Breast epithelium (tissue), 4 donors: ENCODE measurements at regions not wholly inside any gene's neighbourhood (a gene's known extent, or its start where the extent isn't known, plus 50 kb on each side); places are given as distances from the start of the nearest gene placed in this dataset.

Experiments
- DNase-seq, 2 donors: peaks; one replicate each; pipeline ENCODE4 v3.0.0-alpha.2; 2019; ENCODE audit warnings: low spot score in 2 of 2
- H3K27ac ChIP-seq, 2 donors: fragments of 200-600 bp; sonication (generic) in 1 of 2; one replicate each; pipeline ENCODE4 v1.5.1; 2016 to 2019; ENCODE audit warnings: mild to moderate bottlenecking in 1 of 2
- H3K27me3 ChIP-seq, 2 donors: fragments of 200-600 bp; sonication (generic) in 1 of 2; one replicate each; pipeline versions ENCODE4 v1.5.1 to v1.6.0; 2017 to 2019; ENCODE audit warnings: control low read depth in 1 of 2, mild to moderate bottlenecking in 1 of 2
- H3K36me3 ChIP-seq: fragments of 200-600 bp; one replicate; pipeline ENCODE4 v1.5.1; 2019
- H3K4me1 ChIP-seq, 2 donors: fragments of 200-600 bp; sonication (generic); one replicate each; pipeline ENCODE4 v1.5.1; 2016 to 2019; ENCODE audit warnings: control low read depth in 1 of 2
- H3K4me3 ChIP-seq, 3 donors: fragments of 200-600 bp; sonication (generic); 1 replicate in 2 of 3; 2 replicates in 1 of 3; pipeline ENCODE4 v1.5.1; 2016 to 2019; ENCODE audit warnings: mild to moderate bottlenecking in 3 of 3, moderate library complexity in 2 of 3
- H3K9me3 ChIP-seq, 2 donors: fragments of 200-600 bp; sonication (generic) in 1 of 2; one replicate each; pipeline ENCODE4 v1.5.1; 2016 to 2019; ENCODE audit warnings: control low read depth in 1 of 2
- POLR2A ChIP-seq: fragments of 450-650 bp; IDR thresholded peaks from one replicate; pipeline ENCODE4 v1.6.1; 2016; ENCODE audit warnings: antibody characterized with exemption, mild to moderate bottlenecking, moderate library complexity
- POLR2AphosphoS5 ChIP-seq, 3 donors: sonication (generic); formaldehyde crosslinking; IDR thresholded peaks; one replicate each; pipeline ENCODE4 v1.6.1; 2017; ENCODE audit warnings: antibody characterized with exemption in 3 of 3
- intact Hi-C: fragments of 100-400 bp; cut with DNase I; formaldehyde crosslinking; loops from one replicate; pipeline ENCODE4 v1.15.1; 2023; ENCODE audit warnings: low total_unique reads
- TF ChIP-seq, protein P1 (sequence below), 3 donors: fragments of 450-650 bp; IDR thresholded peaks; one replicate each; pipeline ENCODE4 v1.5.1; 2016 to 2017; ENCODE audit warnings: antibody characterized with exemption in 3 of 3, mild to moderate bottlenecking in 3 of 3, moderate library complexity in 3 of 3

DNA sequence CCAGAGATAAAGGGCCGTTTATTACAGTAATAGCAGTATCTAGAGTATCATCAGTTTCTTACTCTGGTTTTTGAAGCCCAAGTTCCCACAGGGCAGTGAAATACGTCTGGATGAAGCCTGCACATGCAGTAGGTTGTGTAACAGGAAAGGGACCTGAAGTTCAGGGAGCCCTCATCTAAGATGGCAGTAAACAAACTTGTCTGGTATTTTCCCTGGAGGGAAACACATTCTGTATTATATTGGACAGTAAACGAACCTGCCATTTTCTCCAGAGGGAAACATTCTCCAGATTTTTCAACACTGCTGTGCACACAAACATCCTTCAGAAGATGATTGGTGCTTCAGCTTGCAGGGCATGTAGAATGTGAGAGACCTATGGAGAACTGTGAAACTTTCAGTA lies 189.9 kb downstream of the TFEC start:
- intact Hi-C loops, result no loop called here
- Histone ChIP-seq H3K36me3 (no peaks in the 10 kb centered on the region), H3K4me3 (no peak overlapping the region), H3K4me1 (no peaks in the 10 kb centered on the region), H3K27me3 (no peaks in the 10 kb centered on the region), H3K27ac (no peak overlapping the region), H3K9me3 (no peaks in the 10 kb centered on the region)
- DNase-seq, result no peak
- TF ChIP-seq POLR2AphosphoS5 (IDR thresholded peaks at IDR 0.05) (no peak), POLR2A (no peak)
- TF ChIP-seq, protein P1, sequence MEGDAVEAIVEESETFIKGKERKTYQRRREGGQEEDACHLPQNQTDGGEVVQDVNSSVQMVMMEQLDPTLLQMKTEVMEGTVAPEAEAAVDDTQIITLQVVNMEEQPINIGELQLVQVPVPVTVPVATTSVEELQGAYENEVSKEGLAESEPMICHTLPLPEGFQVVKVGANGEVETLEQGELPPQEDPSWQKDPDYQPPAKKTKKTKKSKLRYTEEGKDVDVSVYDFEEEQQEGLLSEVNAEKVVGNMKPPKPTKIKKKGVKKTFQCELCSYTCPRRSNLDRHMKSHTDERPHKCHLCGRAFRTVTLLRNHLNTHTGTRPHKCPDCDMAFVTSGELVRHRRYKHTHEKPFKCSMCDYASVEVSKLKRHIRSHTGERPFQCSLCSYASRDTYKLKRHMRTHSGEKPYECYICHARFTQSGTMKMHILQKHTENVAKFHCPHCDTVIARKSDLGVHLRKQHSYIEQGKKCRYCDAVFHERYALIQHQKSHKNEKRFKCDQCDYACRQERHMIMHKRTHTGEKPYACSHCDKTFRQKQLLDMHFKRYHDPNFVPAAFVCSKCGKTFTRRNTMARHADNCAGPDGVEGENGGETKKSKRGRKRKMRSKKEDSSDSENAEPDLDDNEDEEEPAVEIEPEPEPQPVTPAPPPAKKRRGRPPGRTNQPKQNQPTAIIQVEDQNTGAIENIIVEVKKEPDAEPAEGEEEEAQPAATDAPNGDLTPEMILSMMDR (IDR thresholded peaks at IDR 0.05), result no peak

DNA sequence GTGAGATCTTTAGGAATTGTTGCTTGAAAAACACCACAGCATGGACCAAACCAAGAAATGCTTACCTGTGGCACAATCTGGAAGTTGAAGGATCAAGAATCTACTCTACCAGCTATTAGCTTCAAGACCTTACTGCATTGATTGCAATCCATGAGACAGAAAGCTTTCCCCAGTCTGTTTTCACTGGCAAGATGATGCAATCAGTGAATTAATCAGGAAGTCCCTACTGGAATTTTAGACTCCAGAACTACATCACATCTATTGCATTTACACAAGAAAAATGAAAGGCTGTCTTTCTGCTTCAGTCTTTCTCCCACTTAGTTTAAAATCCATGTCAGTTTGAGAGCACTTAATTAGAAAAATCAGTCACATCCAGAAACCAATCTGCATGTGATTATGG lies 191.7 kb downstream of the TFEC start:
- H3K9me3 ChIP-seq, result no peaks in the 10 kb centered on the region
- DNase-seq, result no peak
- no peaks in the 10 kb centered on the region for H3K27me3 ChIP-seq
- no peak overlapping the region for H3K27ac ChIP-seq
- TF ChIP-seq, protein P1 (IDR thresholded peaks at IDR 0.05), result no peak
- no peak for TF ChIP-seq POLR2AphosphoS5 (IDR thresholded peaks at IDR 0.05)
- TF ChIP-seq POLR2A, result no peak
- no peak overlapping the region for H3K4me3 ChIP-seq
- H3K4me1 ChIP-seq, result no peaks in the 10 kb centered on the region
- no peaks in the 10 kb centered on the region for H3K36me3 ChIP-seq
- intact Hi-C loops, result no loop called here

DNA sequence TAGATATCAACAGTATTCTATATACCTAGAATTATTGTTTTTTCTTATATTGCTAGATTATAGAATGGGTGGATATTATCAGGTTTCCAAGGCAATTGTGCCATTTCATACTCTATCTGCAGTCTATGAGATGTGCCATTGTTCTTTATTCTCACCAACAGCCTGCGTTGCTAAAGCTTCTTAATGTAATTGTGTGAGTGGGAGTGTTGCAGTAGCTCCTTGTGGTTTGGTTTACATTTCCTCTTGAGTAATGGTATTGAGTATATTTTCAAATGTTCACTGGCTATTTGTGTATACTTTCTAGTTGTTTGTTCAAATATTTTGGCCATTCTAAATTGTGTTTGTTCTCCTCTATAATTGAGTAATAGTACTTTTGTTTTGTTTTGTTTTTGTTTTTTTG lies 199.2 kb downstream of the TFEC start:
- no peak for DNase-seq
- Histone ChIP-seq H3K4me3 (no peak overlapping the region), H3K27me3 (no peaks in the 10 kb centered on the region), H3K27ac (no peak overlapping the region), H3K36me3 (no peaks in the 10 kb centered on the region), H3K4me1 (no peaks in the 10 kb centered on the region), H3K9me3 (no peaks in the 10 kb centered on the region)
- intact Hi-C loops, result no loop called here
- no peak for TF ChIP-seq POLR2AphosphoS5 (IDR thresholded peaks at IDR 0.05)
- TF ChIP-seq, protein P1 (IDR thresholded peaks at IDR 0.05), result no peak
- TF ChIP-seq POLR2A, result no peak

DNA sequence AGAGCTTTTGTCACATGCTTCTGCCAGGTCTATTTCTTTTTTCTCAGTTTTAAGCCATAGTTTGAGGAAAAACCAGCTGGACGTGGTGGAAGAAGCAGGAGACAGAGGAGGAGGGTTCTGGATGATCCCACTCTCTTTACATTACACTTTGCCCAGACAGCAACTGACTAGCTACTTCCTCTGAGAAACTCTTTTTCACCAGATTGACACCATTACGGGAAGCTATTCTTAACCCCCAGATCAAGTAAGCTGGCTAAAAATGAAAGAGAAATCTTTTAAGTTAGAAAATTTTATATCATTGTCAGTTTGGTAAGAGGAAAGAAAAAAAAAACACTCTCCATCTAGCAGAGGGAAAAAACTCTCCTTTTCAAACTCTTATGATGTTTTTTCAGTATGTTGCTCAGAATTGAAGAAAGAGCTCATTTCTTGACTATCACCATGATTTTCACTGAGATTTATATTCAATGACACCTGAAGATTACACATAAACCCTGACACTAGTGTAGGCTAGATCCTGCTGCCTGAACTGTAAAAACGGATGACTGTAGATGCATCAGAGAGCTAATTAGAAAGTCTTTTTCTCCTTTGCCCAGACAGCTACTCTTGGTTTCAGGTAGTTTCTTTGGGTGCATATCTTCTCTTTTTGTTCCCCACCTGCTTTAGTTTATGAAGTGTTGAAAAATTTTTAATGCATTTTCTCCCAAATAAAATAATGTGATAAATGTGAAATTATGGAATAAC lies 203.1 kb downstream of the TFEC start:
- H3K27me3 ChIP-seq, result no peaks in the 10 kb centered on the region
- no peaks in the 10 kb centered on the region for H3K9me3 ChIP-seq
- intact Hi-C loops, result no loop called here
- H3K4me1 ChIP-seq, result no peaks in the 10 kb centered on the region
- DNase-seq, result no peak
- H3K27ac ChIP-seq, result no peak overlapping the region
- TF ChIP-seq POLR2A (no peak), POLR2AphosphoS5 (IDR thresholded peaks at IDR 0.05) (no peak)
- TF ChIP-seq, protein P1 (IDR thresholded peaks at IDR 0.05), result no peak
- no peak overlapping the region for H3K4me3 ChIP-seq
- no peaks in the 10 kb centered on the region for H3K36me3 ChIP-seq

DNA sequence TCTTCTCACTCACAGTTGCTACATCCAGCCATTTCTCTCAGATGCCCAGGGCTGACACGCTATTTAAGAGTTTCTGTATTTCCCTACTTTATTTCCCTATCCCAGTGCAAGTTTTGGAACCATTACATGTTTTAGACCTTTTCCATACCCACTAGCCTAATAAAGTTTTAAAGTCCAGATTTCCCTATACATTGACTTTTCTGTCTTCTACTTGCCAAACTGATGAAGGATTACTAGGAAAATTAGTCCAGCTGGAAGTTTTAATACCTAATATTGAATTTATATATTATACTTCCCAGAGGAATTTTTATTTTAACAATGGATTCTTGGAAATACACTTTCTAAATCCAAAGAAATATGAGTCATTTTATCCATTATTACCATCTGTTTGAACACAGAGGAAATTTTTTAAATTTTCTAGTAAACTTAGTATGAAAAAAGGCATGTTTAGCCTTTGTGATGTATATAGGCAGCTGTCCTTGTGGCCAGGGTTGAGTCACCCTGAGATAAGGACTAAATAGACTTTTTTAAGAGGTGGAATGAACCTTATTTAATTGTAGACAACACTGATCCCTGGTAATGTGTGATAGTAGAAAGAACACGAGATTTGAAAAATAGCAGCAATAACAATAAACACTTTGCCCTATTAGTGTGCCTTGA lies 205.0 kb downstream of the TFEC start:
- Histone ChIP-seq H3K36me3 (no peaks in the 10 kb centered on the region), H3K4me1 (no peaks in the 10 kb centered on the region), H3K9me3 (no peaks in the 10 kb centered on the region), H3K4me3 (no peak overlapping the region), H3K27me3 (no peaks in the 10 kb centered on the region), H3K27ac (no peak overlapping the region)
- intact Hi-C loops, result no loop called here
- no peak for DNase-seq
- TF ChIP-seq POLR2AphosphoS5 (IDR thresholded peaks at IDR 0.05), result no peak
- no peak for TF ChIP-seq POLR2A
- TF ChIP-seq, protein P1 (IDR thresholded peaks at IDR 0.05), result no peak
